Caco-2 (cell line): ENCODE measurements at regions not wholly inside any gene's neighbourhood (a gene's known extent, or its start where the extent isn't known, plus 50 kb on each side); places are given as distances from the start of the nearest gene placed in this dataset.

Experiments
- BruUV-seq: library from RNA; stranded (reverse); fragments of 400-500 nt; replicated peaks from 2 replicates; lab custom pipeline; 2021; lab: Mats Ljungman, UMichigan
- CTCF ChIA-PET: fragments of 300-600 bp; sonication (Branson Sonifier 250); formaldehyde crosslinking; loops from one replicate; lab custom pipeline; 2022; ENCODE audit warnings: antibody characterized with exemption; lab: Charles Lee
- POLR2A ChIA-PET: fragments of 300-600 bp; sonication (Branson Sonifier 250); formaldehyde crosslinking; loops from one replicate; lab custom pipeline; 2022; ENCODE audit warnings: antibody characterized with exemption; lab: Charles Lee
- DNase-seq, 2 experiments: peaks; one replicate each; pipeline versions ENCODE4 v3.0.0 to v3.0.0-alpha.2; 2020 to 2022
- H3K27me3 ChIP-seq: replicated peaks from 2 replicates; pipeline ENCODE4 v1.6.0; 2011; ENCODE audit warnings: low read length; ENCODE audit not compliant: control insufficient read depth, insufficient read depth
- H3K36me3 ChIP-seq: 2 replicates; pipeline ENCODE4 v1.5.1; 2011; ENCODE audit warnings: low read length; ENCODE audit not compliant: control insufficient read depth, insufficient read depth
- H3K4me1 ChIP-seq: fragments of 250-450 bp; sonication (Bioruptor Pico); 2 replicates; pipeline ENCODE4 v1.5.1; 2020; ENCODE audit warnings: mild to moderate bottlenecking
- H3K4me3 ChIP-seq: 2 replicates; pipeline ENCODE4 v1.5.1; 2011; ENCODE audit warnings: low read depth, mild to moderate bottlenecking, control low read depth, low read length
- H3K9me3 ChIP-seq: fragments of 250-450 bp; sonication (Bioruptor Pico); 2 replicates; pipeline ENCODE4 v1.5.1; 2020; ENCODE audit warnings: mild to moderate bottlenecking, moderate library complexity
- H3K27ac Mint-ChIP-seq: one replicate; pipeline ENCODE4 v1.8.0; 2022; ENCODE audit warnings: mixed read lengths; ENCODE audit not compliant: unreplicated experiment
- H3K27me3 Mint-ChIP-seq: one replicate; pipeline ENCODE4 v1.8.0; 2022; ENCODE audit warnings: mixed read lengths; ENCODE audit not compliant: insufficient read depth, unreplicated experiment
- H3K36me3 Mint-ChIP-seq: one replicate; pipeline ENCODE4 v1.8.0; 2022; ENCODE audit warnings: mild to moderate bottlenecking, mixed read lengths; ENCODE audit not compliant: insufficient read depth, unreplicated experiment
- H3K4me1 Mint-ChIP-seq: one replicate; pipeline ENCODE4 v1.8.0; 2022; ENCODE audit warnings: low read depth, mixed read lengths; ENCODE audit not compliant: unreplicated experiment
- H3K4me3 Mint-ChIP-seq: one replicate; pipeline ENCODE4 v1.8.0; 2022; ENCODE audit warnings: mild to moderate bottlenecking, moderate library complexity, mixed read lengths; ENCODE audit not compliant: unreplicated experiment
- H3K9me3 Mint-ChIP-seq: one replicate; pipeline ENCODE4 v1.8.0; 2022; ENCODE audit warnings: mixed read lengths; ENCODE audit not compliant: unreplicated experiment
- intact Hi-C: fragments of 100-400 bp; cut with micrococcal nuclease; formaldehyde crosslinking; loops from one replicate; pipeline ENCODE4 v1.10.0; 2022; ENCODE audit not compliant: unreplicated experiment
- TF ChIP-seq, protein P1 (sequence below), 2 experiments: fragments of 200-600 bp in 1 of 2; IDR thresholded peaks; 1 replicate in 1 of 2; 2 replicates in 1 of 2; pipeline versions ENCODE4 v1.5.1 to v1.8.0; 2011 to 2022; ENCODE audit warnings: antibody characterized with exemption in 1 of 2, control low read depth in 1 of 2, inconsistent platforms in 1 of 2, low read depth in 1 of 2, low read length in 1 of 2, mild to moderate bottlenecking in 1 of 2, moderate library complexity in 1 of 2; ENCODE audit not compliant: insufficient read depth in 1 of 2, severe bottlenecking in 1 of 2, unreplicated experiment in 1 of 2

DNA sequence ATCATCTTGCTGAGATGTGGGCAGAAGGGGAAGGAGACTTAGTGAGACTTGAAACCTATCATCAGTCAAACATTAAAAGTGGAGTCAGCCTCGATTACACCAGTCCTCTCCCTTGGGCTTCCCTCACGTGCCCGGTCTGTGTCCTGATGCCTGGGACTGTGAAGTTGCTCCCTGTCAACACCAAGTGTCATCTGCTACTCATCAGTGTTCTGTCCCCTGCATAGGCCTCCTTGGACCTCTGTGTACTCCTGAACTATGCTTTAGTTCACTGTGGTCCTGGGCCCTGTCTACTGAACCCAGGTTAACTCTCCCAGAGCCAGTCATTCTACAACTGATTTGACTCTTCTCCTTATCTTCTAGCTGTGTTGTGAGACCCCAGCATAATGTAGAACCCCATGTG is 506.3 kb downstream of the TYW1 start:
- Mint-ChIP-seq H3K9me3 (no peaks in the 10 kb centered on the region), H3K4me3 (no peak overlapping the region), H3K27ac (no peak overlapping the region), H3K36me3 (no peaks in the 10 kb centered on the region), H3K27me3 (peaks cover 3% of the 10 kb centered on the region), H3K4me1 (no peaks in the 10 kb centered on the region)
- POLR2A ChIA-PET, result no interaction called here
- TF ChIP-seq, protein P1, sequence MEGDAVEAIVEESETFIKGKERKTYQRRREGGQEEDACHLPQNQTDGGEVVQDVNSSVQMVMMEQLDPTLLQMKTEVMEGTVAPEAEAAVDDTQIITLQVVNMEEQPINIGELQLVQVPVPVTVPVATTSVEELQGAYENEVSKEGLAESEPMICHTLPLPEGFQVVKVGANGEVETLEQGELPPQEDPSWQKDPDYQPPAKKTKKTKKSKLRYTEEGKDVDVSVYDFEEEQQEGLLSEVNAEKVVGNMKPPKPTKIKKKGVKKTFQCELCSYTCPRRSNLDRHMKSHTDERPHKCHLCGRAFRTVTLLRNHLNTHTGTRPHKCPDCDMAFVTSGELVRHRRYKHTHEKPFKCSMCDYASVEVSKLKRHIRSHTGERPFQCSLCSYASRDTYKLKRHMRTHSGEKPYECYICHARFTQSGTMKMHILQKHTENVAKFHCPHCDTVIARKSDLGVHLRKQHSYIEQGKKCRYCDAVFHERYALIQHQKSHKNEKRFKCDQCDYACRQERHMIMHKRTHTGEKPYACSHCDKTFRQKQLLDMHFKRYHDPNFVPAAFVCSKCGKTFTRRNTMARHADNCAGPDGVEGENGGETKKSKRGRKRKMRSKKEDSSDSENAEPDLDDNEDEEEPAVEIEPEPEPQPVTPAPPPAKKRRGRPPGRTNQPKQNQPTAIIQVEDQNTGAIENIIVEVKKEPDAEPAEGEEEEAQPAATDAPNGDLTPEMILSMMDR (IDR thresholded peaks at IDR 0.05; ENCODE audit: insufficient read depth in 1 of 2, low read depth in 1 of 2, low read length in 1 of 2, severe bottlenecking in 1 of 2, unreplicated experiment in 1 of 2), result no peak
- Histone ChIP-seq H3K9me3 (no peaks in the 10 kb centered on the region), H3K36me3 (no peaks in the 10 kb centered on the region), H3K4me1 (no peaks in the 10 kb centered on the region), H3K4me3 (no peak overlapping the region), H3K27me3 (no peaks in the 10 kb centered on the region)
- CTCF ChIA-PET, result no interaction called here
- intact Hi-C loops, result no loop called here
- BruUV-seq, result no TSS peak
- DNase-seq, result no peak

DNA sequence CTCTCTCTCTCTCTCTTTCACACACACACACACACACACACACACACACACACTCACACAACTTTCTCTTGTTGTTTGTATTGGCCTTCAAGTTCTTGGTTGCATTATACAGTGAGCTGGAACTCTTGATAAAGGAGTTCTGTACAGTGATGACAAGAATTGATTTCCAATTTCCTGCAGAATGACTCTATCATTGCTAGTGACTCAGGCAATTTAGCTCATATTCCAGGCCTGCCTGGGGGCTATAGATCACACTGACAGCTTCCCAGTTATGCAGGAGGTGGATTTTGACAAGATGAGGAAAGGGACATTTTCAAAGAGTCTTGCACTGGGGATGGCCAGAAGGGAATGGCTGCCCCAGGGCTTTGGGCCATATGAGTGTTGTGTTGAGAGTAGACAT is 508.8 kb downstream of the TYW1 start:
- H3K36me3 ChIP-seq, result no peaks in the 10 kb centered on the region

DNA sequence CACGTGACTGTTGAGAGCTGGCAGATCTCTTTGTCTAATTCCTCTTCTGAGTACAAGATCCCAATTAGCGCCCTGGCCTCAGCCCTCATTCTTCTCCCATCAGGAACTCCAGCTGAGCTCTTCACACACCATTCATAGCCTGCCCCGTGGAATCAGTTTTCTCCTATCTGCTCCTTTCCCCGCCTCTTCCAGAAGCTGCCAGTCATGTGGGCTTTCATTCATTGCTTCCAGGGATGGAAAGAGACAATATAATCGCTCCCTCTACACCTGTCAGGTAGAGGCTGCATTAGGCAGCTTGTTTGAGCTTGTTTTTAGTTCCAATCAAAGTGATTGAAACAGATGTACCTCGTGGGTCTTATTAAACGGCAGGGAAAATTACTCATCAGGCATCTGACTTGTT is 515.8 kb downstream of the TYW1 start:
- intact Hi-C loops, result no loop called here
- ChIA-PET POLR2A (no interaction called here), CTCF (no interaction called here)
- no TSS peak for BruUV-seq
- no peaks in the 10 kb centered on the region for H3K9me3 ChIP-seq
- no peak overlapping the region for H3K4me3 ChIP-seq
- H3K36me3 ChIP-seq, result no peaks in the 10 kb centered on the region
- H3K27me3 ChIP-seq, result no peaks in the 10 kb centered on the region
- H3K4me1 ChIP-seq, result no peaks in the 10 kb centered on the region
- TF ChIP-seq, protein P1 (IDR thresholded peaks at IDR 0.05; ENCODE audit: insufficient read depth in 1 of 2, low read depth in 1 of 2, low read length in 1 of 2, severe bottlenecking in 1 of 2, unreplicated experiment in 1 of 2), result no peak
- Mint-ChIP-seq H3K4me1 (no peaks in the 10 kb centered on the region), H3K36me3 (no peaks in the 10 kb centered on the region), H3K27ac (no peak overlapping the region), H3K4me3 (no peak overlapping the region), H3K27me3 (peaks cover 7% of the 10 kb centered on the region), H3K9me3 (no peaks in the 10 kb centered on the region)
- DNase-seq, result no peak

More for the DNA sequence above, 508.8 kb downstream of the TYW1 start:
- Mint-ChIP-seq H3K4me3 (no peak overlapping the region), H3K36me3 (no peaks in the 10 kb centered on the region), H3K9me3 (no peaks in the 10 kb centered on the region), H3K27me3 (peaks cover 9% of the 10 kb centered on the region), H3K27ac (no peak overlapping the region), H3K4me1 (no peaks in the 10 kb centered on the region)
- Histone ChIP-seq H3K4me3 (no peak overlapping the region), H3K4me1 (no peaks in the 10 kb centered on the region), H3K27me3 (no peaks in the 10 kb centered on the region), H3K9me3 (no peaks in the 10 kb centered on the region)
- TF ChIP-seq, protein P1 (IDR thresholded peaks at IDR 0.05; ENCODE audit: insufficient read depth in 1 of 2, low read depth in 1 of 2, low read length in 1 of 2, severe bottlenecking in 1 of 2, unreplicated experiment in 1 of 2), result no peak
- ChIA-PET CTCF (no interaction called here), POLR2A (no interaction called here)
- BruUV-seq, result no TSS peak
- no peak for DNase-seq
- intact Hi-C loops, result no loop called here
